Right forelimb (tissue), 1 donor: ENCODE measurements at regions not wholly inside any gene's neighbourhood (a gene's known extent, or its start where the extent isn't known, plus 50 kb on each side); places are given as distances from the start of the nearest gene placed in this dataset.
"Not testable (repeated sequence)": the region's sequence is repeated elsewhere in the genome, so short reads cannot be mapped to it uniquely, and the experiment has no call there.

Source experiments
- DNase-seq: peaks from one replicate; pipeline ENCODE4 v3.0.0-alpha.2; 2018

DNA sequence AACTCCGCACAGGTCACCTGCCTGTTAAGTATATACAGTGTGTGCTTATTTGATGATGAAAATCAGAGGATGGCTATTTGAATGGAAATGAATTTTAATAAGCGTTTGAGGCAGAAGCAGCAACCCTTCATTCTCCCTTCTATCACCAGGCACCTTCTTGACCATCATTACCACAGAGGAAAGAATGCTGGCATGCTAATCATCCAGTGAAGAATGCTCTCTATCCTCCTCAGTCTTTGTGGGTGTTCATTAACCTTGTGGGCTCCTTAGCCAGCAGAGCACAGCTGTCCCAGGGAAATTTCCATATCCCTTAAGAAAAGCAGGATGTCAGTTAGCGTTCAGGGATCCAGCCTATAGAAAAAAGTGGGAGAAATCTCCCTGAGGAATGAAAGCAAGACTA is 428.0 kb upstream of the CAMK1G start:
- no peak for DNase-seq

DNA sequence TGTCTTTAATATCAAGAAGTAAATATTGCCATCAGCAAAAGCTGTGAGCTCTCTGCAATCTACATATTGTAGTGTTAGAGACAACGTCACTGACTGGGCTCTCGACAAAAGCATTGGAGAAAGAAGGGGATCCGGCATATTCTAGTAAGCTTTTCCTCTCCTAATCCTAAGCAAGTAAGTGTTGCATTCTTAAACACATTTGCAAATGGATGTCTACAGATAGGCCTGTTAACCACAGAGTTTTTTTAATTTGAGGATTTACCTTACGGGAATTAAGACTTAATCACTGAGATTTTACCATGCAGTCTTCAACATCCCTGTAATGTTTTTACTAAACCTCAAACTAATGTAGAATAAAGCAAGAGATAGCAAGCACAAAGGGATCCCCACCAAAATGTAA is 426.5 kb upstream of the CAMK1G start:
- no peak for DNase-seq

DNA sequence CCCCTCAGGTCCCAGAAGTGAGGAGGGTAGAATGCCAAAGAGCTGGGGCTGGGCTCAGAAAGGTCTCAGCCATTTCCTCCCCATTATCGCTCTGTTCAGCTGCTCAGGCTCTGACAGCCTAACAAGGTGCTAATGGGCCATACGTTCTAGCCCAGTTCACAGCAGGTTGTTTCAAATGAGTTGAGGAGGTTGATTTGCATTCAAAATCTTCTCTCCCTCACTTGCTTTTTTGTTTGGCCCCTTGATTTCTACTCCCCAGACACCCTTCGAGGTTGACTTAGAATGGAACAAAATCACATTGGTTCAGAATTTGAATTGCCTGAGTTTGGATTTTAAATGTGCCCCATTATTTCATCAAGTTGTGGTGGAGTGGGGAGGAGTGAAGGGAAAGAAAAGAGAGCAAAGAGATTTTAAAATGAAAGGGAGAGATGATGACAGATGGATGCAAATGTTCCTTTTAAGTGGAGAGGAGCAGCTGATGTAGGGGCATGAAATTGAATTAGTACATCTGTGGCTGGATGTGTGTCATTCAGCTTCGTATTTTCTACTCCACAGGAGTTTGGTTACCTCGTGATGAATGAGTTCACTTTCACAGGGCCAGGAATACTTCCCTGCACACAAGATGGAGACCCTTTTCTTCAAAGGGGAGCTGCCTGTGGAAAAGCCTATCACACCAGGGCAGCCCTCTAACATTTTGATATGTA is 425.8 kb upstream of the CAMK1G start:
- no peak for DNase-seq

DNA sequence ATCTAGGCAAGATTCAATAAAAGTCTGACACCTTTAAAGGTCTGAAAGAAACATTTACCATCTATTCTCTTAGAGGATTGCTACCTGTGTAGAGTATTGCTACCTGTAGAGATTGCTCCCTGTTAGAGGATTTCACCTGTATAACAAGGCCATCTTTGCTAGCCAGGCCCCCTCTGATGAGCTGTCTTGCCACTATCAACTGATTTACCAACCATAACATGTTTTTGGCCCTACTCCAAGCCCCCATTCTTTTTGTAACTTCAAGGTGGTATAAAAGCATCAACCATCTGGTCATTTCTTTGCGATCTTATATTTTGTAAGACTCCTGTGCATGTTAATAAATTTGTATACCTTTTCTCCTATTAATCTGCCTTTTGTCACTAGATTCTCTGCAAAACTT is 424.7 kb upstream of the CAMK1G start:
- DNase-seq = no peak

DNA sequence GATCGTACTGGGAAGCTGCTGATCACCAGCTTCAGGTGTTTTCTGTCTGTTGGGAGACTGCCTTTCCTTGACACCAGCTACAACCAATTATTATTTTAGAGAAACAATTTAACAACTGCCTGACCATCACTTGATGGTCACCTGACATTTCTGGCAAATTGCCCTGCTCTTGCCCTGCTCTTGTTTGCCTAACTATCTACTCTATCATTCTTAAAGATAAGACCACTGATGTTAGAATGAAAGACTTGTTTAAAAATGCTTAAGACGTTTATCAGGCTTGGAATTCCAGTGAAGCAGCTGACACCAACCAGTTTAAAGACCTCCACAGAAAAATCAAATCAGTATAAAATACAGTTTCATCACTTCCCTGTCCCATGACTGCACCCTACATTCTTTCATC is 423.3 kb upstream of the CAMK1G start:
- DNase-seq = no peak

DNA sequence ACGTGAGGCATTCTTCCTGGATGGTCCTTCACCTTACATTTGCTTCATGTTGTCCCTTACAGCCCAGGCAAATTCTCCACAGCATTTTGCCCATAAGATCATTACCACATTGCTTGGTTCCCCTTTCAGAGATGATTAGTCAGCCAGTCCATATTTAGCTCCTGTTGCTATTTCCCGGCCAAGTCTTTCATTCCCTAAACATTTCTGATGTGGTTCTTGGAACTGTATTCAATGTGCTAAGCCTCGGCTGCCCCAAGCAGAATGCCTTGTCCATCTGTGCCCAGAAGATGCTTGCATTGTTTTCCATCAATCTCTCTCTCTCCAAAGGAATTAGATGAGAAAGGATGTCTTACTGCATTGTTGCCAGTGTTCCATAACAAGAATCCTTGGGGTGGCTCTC is 420.9 kb upstream of the CAMK1G start:
- no peak for DNase-seq

DNA sequence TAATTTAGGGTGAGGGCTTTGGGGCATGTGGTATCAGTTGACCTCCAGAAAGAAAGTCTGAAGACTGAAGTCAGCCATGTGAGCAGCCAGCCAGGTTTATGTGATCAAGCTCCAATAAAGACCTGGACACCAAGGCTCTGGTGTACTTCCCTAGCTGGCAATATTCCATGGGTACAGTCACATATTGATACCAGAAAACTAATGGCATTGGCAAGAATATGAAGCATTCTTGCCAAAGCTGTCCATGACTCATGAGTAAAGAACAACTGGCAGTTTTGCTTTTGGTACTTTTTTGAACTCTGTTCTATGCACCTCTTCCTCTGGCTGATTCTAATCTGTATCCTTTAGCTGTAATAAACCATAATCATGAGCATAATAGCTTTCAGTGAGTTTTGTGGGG is 415.3 kb upstream of the CAMK1G start:
- DNase-seq = no peak

DNA sequence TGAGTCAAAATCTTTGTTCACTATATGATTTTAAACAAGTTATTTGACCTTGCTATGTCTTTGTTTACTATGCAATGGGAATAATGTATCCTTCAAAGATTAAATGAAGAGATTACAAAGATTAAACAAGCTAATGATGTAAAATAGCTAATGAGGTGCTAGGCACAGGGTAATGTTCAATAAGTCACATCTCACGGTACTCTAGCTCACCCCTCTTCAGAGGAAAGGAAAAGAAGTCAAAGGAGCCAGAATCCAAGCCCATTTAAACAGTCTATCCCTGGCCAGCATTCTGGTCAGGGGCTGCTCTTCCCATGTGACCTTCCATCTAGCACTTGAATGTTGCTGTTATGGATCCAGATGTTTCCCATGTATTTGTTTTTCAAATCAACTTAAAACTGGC is 412.4 kb upstream of the CAMK1G start:
- no peak for DNase-seq

DNA sequence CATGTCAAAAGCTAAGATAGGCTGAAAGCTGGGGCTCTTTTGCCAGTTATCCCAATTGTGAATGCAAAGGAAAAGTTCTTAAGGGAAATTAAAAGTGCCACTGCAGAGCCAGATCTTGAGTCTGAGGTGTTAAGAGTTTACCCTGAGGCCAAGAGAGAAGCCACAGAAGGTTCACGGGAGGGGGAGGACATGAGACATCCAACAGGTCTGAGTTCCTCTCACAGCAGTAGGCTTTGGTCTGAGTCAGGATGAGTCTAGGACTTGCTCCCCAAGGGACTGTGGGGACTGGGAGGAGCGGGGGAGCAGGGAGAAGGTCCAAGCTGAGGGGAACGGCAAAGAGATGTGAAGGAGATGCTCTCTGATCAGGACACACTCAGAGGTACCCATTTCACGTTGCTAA is 411.2 kb upstream of the CAMK1G start:
- DNase-seq = no peak

DNA sequence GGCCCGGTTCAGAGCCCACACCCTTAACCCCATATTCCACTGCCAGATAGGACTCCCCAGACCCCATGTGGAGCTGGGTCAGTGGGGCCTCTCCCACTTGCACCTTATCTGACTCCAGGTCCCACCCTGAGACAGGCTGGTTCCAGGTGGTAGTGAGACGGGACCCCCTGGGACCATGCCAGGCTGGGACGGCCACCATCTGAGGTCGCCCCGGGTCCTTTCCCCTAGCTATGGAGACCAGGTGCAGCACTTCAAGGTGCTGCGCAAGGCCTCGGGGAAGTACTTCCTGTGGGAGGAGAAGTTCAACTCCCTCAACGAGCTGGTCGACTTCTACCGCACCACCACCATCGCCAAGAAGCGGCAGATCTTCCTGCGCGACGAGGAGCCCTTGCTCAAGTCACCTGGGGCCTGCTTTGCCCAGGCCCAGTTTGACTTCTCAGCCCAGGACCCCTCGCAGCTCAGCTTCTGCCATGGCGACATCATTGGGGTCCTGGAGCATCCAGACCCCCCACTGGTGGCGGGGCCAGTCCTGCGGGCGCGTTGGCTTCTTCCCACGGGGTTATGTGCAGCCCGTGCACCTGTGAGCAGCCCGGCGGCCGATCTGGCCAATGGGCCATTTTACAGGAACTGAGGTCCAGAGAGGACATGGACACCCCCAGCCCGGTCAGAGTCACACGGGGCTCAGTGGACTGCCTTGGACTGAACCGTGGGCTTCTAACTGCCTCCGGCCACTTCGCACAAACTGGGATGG is 410.5 kb upstream of the CAMK1G start:
- DNase-seq = not testable (repeated sequence)

DNA sequence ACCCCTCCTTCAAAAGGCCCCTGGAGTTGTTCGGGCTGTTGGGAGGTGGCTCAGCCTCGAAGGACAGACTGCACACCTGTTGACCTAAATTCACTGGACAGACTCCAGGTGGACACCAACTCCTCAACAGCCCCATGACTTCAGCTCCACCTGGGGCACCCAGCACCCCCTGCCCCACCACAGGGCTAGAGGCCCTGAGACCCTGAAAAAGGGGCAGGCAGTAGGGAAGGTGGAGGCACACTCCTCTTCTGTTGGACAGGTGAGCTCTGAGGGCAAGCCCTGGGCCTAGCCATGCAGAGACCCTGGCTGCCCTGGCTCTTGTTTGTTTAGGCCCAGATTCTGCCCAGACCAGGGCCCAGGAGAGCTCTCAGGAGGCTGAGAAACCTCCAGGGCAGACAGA is 409.7 kb upstream of the CAMK1G start:
- DNase-seq = not testable (repeated sequence)

DNA sequence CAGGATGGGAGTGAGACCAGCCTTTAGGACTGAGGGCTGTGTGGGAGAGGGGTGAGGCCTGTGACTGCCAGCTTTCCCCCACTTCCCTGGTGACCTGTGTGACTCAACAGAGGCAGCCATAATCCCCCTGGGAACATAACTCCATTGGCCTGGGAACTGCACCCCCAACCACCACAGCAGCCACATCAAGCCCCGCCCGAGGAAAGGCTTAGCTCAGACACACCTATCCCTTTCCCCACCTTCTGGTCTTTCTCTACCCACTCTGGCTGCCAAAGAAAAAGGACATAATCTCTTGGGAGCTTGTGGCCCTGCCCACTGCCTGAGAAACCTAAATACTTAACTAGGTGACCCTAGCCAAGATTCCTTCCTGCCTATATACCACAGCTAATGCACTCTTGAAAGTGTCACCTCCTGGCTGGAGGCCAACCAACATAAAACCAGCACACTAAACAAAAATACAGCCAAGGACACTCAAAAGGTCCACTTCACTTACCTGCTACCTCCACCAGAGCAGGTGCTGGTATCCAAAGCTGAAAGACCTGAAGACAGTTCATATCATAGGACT is 406.6 kb upstream of the CAMK1G start:
- DNase-seq = no peak

DNA sequence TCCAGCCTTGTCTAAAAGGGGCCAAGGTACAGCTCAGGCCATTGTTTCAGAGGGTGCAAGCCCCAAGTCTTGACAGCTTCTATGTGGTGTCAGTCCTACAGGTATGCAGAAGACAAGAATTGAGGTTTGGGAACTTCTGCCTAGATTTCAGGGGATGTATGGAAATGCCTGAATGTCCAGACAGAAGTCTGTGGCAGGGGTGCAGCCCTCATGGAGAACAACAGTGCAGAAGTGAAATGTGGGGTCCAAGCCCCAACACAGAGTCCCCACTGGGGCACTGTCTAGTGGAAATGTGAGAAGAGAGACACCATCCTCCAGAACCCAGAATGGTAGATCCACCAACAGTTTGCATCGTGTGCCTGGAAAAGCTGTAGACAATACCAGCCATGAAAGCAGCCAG is 400.3 kb upstream of the CAMK1G start:
- no peak for DNase-seq

DNA sequence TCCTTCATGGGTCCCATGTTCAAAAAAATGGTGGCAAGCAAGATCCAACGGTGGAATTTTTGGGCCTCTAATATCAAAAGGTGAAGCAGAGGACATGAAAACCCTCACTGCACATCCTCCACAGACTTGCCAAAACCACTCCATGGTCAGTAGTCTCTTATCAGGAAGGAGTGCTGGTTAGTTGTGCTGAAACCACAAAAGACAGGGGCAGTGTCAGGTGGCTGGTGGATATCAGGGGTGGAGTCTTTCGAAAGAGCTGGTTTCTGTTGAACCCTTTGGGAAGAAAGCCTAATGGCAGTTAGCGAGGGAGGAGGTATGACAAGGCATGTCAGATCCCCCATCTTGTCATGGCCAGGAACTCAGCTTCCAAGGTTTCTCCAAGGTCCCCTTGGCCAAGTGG is 395.9 kb upstream of the CAMK1G start:
- no peak for DNase-seq

DNA sequence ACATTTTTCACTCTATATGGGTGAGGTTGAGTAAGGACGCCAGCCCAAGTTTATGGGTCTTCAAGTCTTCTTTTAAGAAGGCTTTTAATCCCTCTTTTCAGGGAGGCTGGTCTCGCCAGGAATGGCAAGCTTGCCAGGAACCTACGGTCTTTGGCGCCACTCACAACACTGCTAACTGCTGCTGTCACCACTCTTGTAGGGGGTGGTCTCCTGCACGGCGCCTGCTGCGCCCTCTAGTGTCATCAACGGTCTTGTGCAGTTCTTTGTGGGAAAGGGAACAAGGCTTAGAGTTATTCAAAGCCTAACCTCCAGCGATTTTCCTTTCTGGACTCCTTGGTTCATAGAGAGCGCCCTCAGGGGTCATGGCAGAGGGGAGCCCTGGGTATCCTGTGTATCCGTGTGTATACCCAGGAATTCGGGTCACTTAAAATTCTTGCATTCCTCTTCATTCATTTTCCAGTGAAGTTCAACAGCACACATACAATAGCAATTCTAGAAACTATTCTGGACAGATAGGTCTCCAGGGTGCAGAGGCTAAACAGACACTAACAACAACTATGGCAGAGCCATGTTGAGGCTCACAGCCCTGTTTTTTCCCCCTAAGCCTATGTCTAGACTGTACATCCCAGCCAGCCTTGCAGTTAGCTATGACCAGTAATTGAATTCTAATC is 392.8 kb upstream of the CAMK1G start:
- no peak for DNase-seq

DNA sequence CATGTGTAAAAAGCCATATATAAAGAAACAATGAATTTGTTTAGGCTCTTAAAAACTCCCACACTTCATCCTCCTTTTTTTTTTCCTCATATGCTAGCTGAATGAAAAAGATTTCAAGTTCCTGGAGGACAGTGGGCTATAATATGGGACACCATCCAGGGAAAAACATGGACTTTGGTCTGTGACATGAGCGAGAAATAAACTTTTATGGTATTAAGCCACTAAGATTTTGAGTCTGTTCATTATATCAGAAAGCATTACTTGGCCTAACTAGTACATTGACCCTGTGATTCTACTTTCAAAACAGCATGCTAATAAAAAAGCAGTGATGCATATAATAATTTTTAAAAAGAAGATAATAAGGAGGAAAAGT is 392.3 kb upstream of the CAMK1G start:
- DNase-seq = no peak

DNA sequence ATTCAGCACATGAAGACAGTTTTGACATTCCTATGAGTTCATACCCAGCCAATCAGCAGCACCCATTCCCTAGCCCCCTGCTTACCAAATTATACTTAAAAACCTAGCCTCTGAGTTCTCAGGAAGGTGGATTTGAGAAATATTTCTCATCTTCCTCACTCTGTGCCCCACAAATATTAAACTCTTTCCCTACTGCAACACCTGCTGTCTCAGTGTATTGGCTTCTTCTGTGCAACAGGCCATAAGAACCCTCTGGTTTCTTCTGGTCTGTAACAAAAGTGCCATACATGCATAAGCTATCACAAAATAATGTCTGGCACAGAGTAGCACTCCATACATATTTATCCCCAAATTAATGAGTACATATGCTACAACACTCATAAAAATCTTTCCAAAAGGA is 387.4 kb upstream of the CAMK1G start:
- DNase-seq = no peak

DNA sequence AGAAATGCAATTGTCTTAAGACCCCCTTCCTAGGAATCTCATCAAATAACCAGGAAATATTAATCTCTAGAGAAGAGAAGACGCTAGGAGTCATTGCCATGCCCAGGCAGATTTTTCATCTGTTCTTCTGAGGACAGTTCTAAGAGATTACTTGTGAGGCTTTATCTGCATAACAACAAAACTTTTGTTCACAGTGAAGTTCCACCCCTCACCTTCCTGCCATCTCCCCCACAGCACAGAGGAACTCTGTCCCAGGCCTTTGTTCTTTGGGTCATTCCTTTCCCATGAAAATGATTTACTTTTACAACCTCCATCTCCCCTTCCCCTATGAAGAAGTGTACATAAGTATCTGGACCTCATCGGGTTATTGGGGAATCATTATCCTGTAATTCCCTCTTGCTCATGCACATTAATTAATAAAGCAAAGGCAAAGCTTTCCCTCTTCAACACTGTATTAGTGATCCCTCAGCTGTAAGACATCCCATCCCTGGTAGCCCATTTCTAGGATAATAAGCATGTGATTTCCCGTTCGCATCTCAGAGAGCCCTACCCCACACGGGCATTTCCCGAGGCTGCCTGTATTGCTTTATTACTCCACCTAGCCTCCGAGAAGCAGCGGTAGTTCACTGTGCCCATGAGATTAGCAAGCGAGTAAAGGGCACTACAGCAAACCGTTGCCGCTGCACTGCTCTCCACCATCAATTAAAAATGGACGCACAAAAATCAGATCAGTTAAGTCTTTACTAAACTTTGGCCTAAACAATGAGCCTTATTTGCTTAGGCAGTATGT is 384.4 kb upstream of the CAMK1G start:
- DNase-seq = no peak

DNA sequence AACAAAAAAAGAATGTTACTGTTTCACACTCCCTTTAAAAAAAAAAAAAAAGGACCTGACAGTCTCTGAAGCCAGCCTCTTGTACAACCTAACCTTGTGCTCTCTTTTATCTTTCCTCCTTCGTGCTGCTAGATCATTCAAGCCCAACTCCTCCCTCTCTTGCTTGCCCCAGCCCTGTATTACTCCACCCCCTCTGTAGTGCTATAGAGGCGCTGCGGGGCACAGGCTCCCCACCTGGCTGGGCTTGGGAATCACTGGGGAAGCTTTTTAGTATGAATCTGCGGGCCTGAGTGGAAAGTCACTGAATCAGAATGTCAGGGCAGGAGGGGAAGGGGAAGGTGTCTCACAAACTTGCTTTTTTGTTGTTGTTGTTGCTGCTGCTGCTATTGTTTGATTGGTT is 383.7 kb upstream of the CAMK1G start:
- no peak for DNase-seq

DNA sequence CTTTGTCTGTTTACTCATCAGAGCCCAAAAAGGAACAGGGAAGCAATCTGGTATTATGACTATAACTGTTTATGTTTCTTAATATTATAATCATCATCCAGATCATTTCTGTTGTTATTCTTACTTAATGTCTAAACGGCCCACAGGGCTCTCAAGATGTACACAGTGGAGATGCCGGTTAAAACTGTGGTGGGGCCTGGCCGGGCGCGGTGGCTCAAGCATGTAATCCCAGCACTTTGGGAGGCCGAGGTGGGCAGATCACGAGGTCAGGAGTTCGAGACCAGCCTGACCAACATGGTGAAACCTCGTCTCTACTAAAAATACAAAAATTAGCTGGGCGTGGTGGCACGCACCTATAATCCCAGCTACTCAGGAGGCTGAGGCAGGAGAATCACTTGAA is 381.2 kb upstream of the CAMK1G start:
- not testable (repeated sequence) for DNase-seq

DNA sequence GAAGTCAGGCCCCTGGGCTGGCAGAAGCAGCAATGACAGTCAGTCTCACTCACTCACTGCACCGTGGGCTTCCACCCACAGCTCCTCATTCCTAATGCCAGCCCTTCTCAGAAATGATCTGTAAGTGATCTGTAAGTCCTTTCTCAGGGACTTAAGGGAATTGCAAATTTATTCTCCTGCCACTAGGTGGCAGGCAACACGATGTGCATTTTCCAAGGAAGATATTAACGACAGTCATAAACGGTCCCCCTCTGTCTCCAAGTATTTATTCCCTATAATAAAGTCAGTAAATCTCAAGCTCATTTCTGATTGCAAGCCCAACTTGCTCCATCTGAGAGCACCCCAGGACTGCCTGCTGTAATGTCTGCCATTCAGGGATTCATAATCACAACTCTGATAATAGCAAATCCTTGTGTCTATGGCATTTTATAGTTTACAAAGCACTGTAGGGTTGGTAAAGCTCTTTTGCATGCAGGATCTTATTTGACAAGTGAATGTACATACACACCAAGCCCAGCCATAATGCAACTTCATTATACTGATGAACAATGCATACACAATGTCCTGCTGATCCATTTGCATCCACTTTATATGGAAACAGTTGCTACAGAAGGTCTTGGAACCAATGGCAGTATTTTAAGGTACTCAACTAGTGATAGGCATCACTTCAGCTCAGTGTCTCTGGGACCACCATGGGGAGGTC is 380.5 kb upstream of the CAMK1G start:
- DNase-seq = no peak

DNA sequence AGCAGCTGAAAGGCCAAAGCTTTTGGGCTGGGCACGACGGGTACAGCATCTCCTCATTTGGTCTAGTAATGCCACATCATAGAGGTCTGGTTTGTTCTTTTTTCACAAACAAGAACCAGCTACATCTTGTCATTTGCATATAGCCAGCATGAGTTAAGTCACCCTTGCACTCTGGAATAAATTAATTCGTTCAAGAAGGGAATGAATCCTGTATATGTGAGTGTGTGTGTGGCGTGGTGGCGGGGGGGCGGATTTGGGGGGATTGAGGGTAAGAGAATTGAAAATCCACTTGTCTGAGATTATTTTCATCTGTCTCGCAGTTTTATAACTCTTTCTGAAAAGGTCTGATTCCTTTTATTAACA is 380.0 kb upstream of the CAMK1G start:
- DNase-seq = no peak

DNA sequence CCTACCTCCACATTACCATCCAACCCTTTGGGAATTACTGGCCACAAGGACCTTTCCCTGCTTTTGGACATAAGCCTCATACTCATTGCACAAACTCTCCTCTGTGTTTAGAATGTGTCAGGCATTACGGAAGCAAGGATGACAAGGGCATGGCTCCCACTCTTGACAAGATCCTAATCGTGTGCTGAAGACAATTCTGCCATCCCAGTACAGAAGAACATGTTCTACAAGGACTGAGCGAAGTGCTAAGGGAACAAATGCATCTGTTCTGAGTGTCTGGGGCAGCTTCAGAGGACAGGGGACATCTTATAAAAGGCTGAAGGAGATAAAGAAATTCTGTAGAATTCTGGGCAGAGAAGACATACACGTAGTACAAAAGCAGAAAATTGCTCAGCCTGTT is 378.5 kb upstream of the CAMK1G start:
- no peak for DNase-seq
